CD14-positive monocyte (primary cell): ENCODE measurements at regions not wholly inside any gene's neighbourhood (a gene's known extent, or its start where the extent isn't known, plus 50 kb on each side); places are given as distances from the start of the nearest gene placed in this dataset.

ENCODE experiments used
- DNase-seq, 3 donors: peaks; one replicate each; pipeline ENCODE4 v3.0.0-alpha.2; 2011 to 2022
- H2AFZ ChIP-seq: 2 replicates; pipeline ENCODE4 v1.6.0; 2012; ENCODE audit warnings: mild to moderate bottlenecking, low read depth, low read length, inconsistent platforms; ENCODE audit not compliant: insufficient read depth, poor library complexity, severe bottlenecking
- H3K27ac ChIP-seq, 2 donors: 1 replicate in 1 of 2; 2 replicates in 1 of 2; pipeline ENCODE4 v1.5.1; 2012 to 2013; ENCODE audit warnings: low read length in 2 of 2, control low read depth in 1 of 2, inconsistent platforms in 1 of 2, low read depth in 1 of 2, mild to moderate bottlenecking in 1 of 2
- H3K27me3 ChIP-seq, 2 donors: one replicate each; pipeline versions ENCODE4 v1.6.0 to v1.6.1; 2011 to 2013; ENCODE audit warnings: low read length in 2 of 2; ENCODE audit not compliant: control insufficient read depth in 2 of 2, insufficient read depth in 2 of 2
- H3K36me3 ChIP-seq, 2 donors: replicated peaks in 1 of 2; 1 replicate in 1 of 2; 2 replicates in 1 of 2; pipeline versions ENCODE4 v1.5.1 to v1.6.1; 2012 to 2013; ENCODE audit warnings: low read length in 2 of 2, control low read depth in 1 of 2, inconsistent platforms in 1 of 2, mild to moderate bottlenecking in 1 of 2; ENCODE audit not compliant: insufficient read depth in 2 of 2, control insufficient read depth in 1 of 2
- H3K4me1 ChIP-seq, 2 donors: 1 replicate in 1 of 2; 2 replicates in 1 of 2; pipeline versions ENCODE4 v1.5.1 to v1.6.1; 2012 to 2013; ENCODE audit warnings: low read length in 2 of 2, control low read depth in 1 of 2, inconsistent platforms in 1 of 2, mild to moderate bottlenecking in 1 of 2, moderate library complexity in 1 of 2; ENCODE audit not compliant: insufficient read depth in 2 of 2, control insufficient read depth in 1 of 2
- H3K4me2 ChIP-seq: replicated peaks from 2 replicates; pipeline ENCODE3; 2012; ENCODE audit warnings: low read length, moderate library complexity, mild to moderate bottlenecking; ENCODE audit not compliant: poor library complexity, severe bottlenecking; ENCODE audit errors: extremely low read depth
- H3K4me3 ChIP-seq, 3 experiments: fragments of 200-600 bp in 1 of 3; sonication (generic) in 1 of 3; replicated peaks in 1 of 3; 1 replicate in 2 of 3; 2 replicates in 1 of 3; pipeline ENCODE4 v1.5.1; 2011 to 2013; ENCODE audit warnings: low read length in 3 of 3, mild to moderate bottlenecking in 3 of 3, control low read depth in 2 of 3, low read depth in 2 of 3, inconsistent platforms in 1 of 3, moderate library complexity in 1 of 3
- H3K79me2 ChIP-seq: 2 replicates; pipeline ENCODE4 v1.6.0; 2012; ENCODE audit warnings: mild to moderate bottlenecking, control low read depth, inconsistent platforms, low read length, moderate library complexity; ENCODE audit not compliant: insufficient read depth
- H3K9ac ChIP-seq: 2 replicates; pipeline ENCODE4 v1.6.0; 2017; ENCODE audit warnings: low read length, mild to moderate bottlenecking; ENCODE audit not compliant: insufficient read depth, poor library complexity, severe bottlenecking
- H3K9me3 ChIP-seq, 2 donors: replicated peaks in 1 of 2; 1 replicate in 1 of 2; 2 replicates in 1 of 2; pipeline versions ENCODE4 v1.5.1 to v1.6.1; 2012 to 2013; ENCODE audit warnings: low read length in 2 of 2, control low read depth in 1 of 2; ENCODE audit not compliant: control insufficient read depth in 1 of 2, insufficient read depth in 1 of 2
- H4K20me1 ChIP-seq: 2 replicates; pipeline ENCODE4 v1.6.0; 2012; ENCODE audit warnings: mild to moderate bottlenecking, low read length, control low read depth, moderate library complexity; ENCODE audit not compliant: insufficient read depth
- H3K27ac Mint-ChIP-seq, 7 donors: one replicate each; pipeline ENCODE4 v1.8.0; 2020; ENCODE audit warnings: mild to moderate bottlenecking in 7 of 7, mixed read lengths in 7 of 7, moderate library complexity in 6 of 7, inconsistent platforms in 2 of 7
- H3K27me3 Mint-ChIP-seq, 3 donors: one replicate each; pipeline ENCODE4 v1.8.0; 2021 to 2022; ENCODE audit warnings: low read depth in 3 of 3, mild to moderate bottlenecking in 3 of 3, mixed read lengths in 3 of 3, moderate library complexity in 3 of 3, inconsistent platforms in 1 of 3
- H3K36me3 Mint-ChIP-seq, 2 donors: one replicate each; pipeline ENCODE4 v1.8.0; 2020; ENCODE audit warnings: mixed read lengths in 2 of 2, inconsistent platforms in 1 of 2, mild to moderate bottlenecking in 1 of 2
- H3K4me1 Mint-ChIP-seq: one replicate; pipeline ENCODE4 v1.8.0; 2020; ENCODE audit warnings: mild to moderate bottlenecking, mixed read lengths
- H3K4me3 Mint-ChIP-seq, 2 donors: one replicate each; pipeline ENCODE4 v1.8.0; 2020; ENCODE audit warnings: mild to moderate bottlenecking in 2 of 2, mixed read lengths in 2 of 2, moderate library complexity in 1 of 2
- H3K9me3 Mint-ChIP-seq, 7 donors: one replicate each; pipeline ENCODE4 v1.8.0; 2020 to 2022; ENCODE audit warnings: mixed read lengths in 7 of 7, mild to moderate bottlenecking in 6 of 7, moderate library complexity in 6 of 7, inconsistent platforms in 2 of 7
- CTCF ChIP-seq: fragments of 200-600 bp; IDR thresholded peaks from one replicate; pipeline ENCODE4 v1.8.0; 2022; ENCODE audit warnings: antibody characterized with exemption, mild to moderate bottlenecking
- WGBS: methylation state at CpG from one replicate; pipeline ENCODE4 v1.1.5; 2013; ENCODE audit warnings: missing lambda C conversion rate; ENCODE audit not compliant: insufficient coverage; 5-methylcytosine and 5-hydroxymethylcytosine counted together
- intact Hi-C, 2 donors: fragments of 100-400 bp; cut with micrococcal nuclease; formaldehyde crosslinking; loops; one replicate each; pipeline versions ENCODE4 v1.15.0 to v1.15.1; 2023

DNA sequence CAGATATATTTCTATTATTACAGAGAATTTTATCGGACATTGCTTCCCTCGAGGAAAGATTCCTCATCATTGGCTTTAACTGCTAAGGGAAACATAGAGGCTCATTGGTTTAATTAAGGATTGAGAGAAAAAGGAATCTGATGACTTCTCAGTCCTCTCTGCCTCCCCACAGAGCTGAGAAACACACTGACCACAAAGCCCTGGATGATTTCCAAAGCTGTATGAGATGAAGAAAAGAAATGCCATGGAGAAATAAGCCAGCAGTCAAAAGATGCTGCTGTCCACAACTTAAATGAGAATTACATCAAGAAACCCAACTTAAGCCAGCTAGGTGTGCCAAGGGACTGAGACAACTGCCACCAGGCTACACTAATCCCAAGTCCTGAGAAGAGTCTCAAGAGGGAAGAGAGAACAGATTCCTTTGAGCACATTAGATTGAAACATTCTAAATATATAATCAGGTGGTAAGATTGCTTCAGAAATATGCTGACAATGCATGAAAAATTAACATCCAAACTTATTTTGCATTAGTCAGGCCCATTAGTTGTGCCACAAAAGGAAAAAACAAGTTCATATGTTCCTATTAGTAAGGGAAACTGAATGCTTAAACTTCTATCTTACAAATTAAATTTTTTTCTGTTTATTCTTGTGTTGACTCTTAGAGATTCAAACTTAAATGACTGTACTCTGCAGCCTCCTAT, 308.1 kb upstream of the CYRIA start:
- Histone ChIP-seq H2AFZ (no peak overlapping the region), H3K9me3 (no peaks in the 10 kb centered on the region), H3K4me2 (no peak overlapping the region), H3K79me2 (no peaks in the 10 kb centered on the region), H3K4me1 (no peaks in the 10 kb centered on the region), H3K36me3 (no peaks in the 10 kb centered on the region), H3K4me3 (no peak overlapping the region), H3K9ac (no peak overlapping the region), H3K27me3 (no peaks in the 10 kb centered on the region), H4K20me1 (no peaks in the 10 kb centered on the region), H3K27ac (no peak overlapping the region)
- DNase-seq: no peak
- no peak overlapping the region for H3K27ac Mint-ChIP-seq
- H3K36me3 Mint-ChIP-seq: no peaks in the 10 kb centered on the region
- H3K9me3 Mint-ChIP-seq: peaks cover 0 to 9% (median 4%) of the 10 kb centered on the region in 7 donors
- no peak overlapping the region for H3K4me3 Mint-ChIP-seq
- no peak for TF ChIP-seq CTCF
- intact Hi-C loops: no loop called here
- peaks cover 0 to 2% (median 0%) of the 10 kb centered on the region in 3 donors for H3K27me3 Mint-ChIP-seq
- no CpG with 5 or more reads among the region's 2 CpGs for WGBS
- no peaks in the 10 kb centered on the region for H3K4me1 Mint-ChIP-seq

DNA sequence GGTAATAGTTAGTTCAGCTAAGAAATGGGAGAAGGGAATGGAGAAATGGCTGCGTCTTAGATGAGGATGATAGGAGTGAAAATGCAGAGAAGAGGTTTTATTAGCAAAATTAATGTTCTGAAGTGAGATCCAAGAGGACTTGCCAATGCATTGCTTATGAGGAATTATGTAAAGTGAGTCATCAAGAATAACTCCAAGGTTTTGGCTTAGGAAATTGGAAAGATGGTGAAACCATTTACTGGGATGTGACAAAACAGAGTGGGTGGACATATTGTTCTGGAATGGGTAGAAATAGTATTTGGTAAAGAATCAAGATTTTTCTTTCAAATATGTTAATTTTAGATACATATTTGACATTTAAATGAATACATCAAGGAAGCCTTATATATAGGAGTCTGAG, 306.6 kb upstream of the CYRIA start:
- no peaks in the 10 kb centered on the region for H3K9me3 ChIP-seq
- no peaks in the 10 kb centered on the region for H3K4me1 Mint-ChIP-seq
- H3K27me3 ChIP-seq: no peaks in the 10 kb centered on the region
- H3K4me3 Mint-ChIP-seq: no peak overlapping the region
- H3K4me3 ChIP-seq: no peak overlapping the region
- intact Hi-C loops: no loop called here
- no peaks in the 10 kb centered on the region for H3K4me1 ChIP-seq
- 100% methylated on average over 1 of the region's 1 CpG for WGBS
- H4K20me1 ChIP-seq: no peaks in the 10 kb centered on the region
- no peak overlapping the region for H3K9ac ChIP-seq
- no peak overlapping the region for H3K27ac Mint-ChIP-seq
- peaks cover 0 to 2% (median 0%) of the 10 kb centered on the region in 3 donors for H3K27me3 Mint-ChIP-seq
- H3K27ac ChIP-seq: no peak overlapping the region
- no peaks in the 10 kb centered on the region for H3K36me3 Mint-ChIP-seq
- no peak for DNase-seq
- peaks cover 0 to 8% (median 3%) of the 10 kb centered on the region in 7 donors for H3K9me3 Mint-ChIP-seq
- H3K79me2 ChIP-seq: no peaks in the 10 kb centered on the region
- no peak overlapping the region for H3K4me2 ChIP-seq
- no peak for TF ChIP-seq CTCF
- H3K36me3 ChIP-seq: no peaks in the 10 kb centered on the region
- no peak overlapping the region for H2AFZ ChIP-seq
